ENCODE measurements at regions not wholly inside any gene's neighbourhood (a gene's known extent, or its start where the extent isn't known, plus 50 kb on each side); places are given as distances from the start of the nearest gene placed in this dataset.

DNA sequence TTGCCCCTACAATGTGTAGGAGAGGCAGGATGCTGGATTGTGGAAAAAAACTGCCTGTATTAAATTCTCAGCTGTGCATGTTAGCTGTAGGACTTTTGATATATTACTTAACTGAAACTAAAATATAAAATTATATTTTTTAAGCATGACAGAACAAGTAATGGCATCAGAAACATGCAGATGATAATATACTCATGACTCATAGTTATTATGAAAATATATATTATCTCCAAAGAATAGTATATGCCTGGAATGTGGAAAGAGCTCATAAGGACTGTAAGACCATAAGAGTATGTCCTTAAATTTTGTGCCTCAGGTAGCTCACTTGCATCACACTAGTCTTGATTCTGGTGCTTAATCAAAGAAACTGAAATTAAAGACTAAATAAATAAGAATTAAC, 1100.6 kb downstream of the TECRL start (continued):
- TF ChIP-seq RUNX3 (IDR thresholded peaks at IDR 0.05; ENCODE audit: low read length): no peak
- TF ChIP-seq, protein P1, sequence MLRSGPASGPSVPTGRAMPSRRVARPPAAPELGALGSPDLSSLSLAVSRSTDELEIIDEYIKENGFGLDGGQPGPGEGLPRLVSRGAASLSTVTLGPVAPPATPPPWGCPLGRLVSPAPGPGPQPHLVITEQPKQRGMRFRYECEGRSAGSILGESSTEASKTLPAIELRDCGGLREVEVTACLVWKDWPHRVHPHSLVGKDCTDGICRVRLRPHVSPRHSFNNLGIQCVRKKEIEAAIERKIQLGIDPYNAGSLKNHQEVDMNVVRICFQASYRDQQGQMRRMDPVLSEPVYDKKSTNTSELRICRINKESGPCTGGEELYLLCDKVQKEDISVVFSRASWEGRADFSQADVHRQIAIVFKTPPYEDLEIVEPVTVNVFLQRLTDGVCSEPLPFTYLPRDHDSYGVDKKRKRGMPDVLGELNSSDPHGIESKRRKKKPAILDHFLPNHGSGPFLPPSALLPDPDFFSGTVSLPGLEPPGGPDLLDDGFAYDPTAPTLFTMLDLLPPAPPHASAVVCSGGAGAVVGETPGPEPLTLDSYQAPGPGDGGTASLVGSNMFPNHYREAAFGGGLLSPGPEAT (IDR thresholded peaks at IDR 0.05; ENCODE audit: low read depth): no peak
- no peak for TF ChIP-seq SREBF2 (IDR thresholded peaks at IDR 0.05; ENCODE audit: low read length)
- TF ChIP-seq EGR1 (IDR thresholded peaks at IDR 0.05; ENCODE audit: borderline replicate concordance in 1 of 2, low read depth in 2 of 2, low read length in 2 of 2): no peak
- TF ChIP-seq, protein P2, sequence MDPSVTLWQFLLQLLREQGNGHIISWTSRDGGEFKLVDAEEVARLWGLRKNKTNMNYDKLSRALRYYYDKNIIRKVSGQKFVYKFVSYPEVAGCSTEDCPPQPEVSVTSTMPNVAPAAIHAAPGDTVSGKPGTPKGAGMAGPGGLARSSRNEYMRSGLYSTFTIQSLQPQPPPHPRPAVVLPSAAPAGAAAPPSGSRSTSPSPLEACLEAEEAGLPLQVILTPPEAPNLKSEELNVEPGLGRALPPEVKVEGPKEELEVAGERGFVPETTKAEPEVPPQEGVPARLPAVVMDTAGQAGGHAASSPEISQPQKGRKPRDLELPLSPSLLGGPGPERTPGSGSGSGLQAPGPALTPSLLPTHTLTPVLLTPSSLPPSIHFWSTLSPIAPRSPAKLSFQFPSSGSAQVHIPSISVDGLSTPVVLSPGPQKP (IDR thresholded peaks at IDR 0.05; ENCODE audit: low read depth, low read length): no peak
- no peak for TF ChIP-seq CREB1 (IDR thresholded peaks at IDR 0.05; ENCODE audit: low read depth)
- TF ChIP-seq, protein P3, sequence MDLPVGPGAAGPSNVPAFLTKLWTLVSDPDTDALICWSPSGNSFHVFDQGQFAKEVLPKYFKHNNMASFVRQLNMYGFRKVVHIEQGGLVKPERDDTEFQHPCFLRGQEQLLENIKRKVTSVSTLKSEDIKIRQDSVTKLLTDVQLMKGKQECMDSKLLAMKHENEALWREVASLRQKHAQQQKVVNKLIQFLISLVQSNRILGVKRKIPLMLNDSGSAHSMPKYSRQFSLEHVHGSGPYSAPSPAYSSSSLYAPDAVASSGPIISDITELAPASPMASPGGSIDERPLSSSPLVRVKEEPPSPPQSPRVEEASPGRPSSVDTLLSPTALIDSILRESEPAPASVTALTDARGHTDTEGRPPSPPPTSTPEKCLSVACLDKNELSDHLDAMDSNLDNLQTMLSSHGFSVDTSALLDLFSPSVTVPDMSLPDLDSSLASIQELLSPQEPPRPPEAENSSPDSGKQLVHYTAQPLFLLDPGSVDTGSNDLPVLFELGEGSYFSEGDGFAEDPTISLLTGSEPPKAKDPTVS (IDR thresholded peaks at IDR 0.05; ENCODE audit: low read depth, low read length): no peak

DNA sequence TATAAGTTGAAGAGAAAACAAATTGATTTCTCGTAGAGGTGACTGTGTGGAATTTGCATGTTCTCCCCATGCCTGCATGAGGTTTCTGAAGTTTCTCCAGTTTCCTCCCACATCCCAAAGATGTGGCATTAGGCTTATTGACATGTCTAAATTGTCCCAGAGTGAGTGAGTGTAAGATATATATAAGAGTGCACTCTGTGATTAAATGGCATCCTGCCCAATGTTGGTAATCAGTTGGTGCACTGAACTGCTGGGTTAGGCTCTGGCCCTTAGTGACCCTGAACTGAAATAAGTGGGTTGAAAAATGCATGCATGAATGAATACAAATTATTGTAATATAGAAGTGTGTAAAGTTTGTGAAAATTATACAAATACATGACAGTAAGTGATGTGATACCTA, 1106.5 kb downstream of the TECRL start:
- H2AFZ ChIP-seq (ENCODE audit: control insufficient read depth, low read depth, low read length): no peak overlapping the region
- no peak for DNase-seq (ENCODE audit: low read depth, low spot score)
- CTCF ChIA-PET: no interaction called here
- POLR2A ChIA-PET: no interaction called here
- intact Hi-C loops (cut with micrococcal nuclease; ENCODE audit: unreplicated experiment) (loop anchor here (10.0 kb wide), 1 partner anchor 1232 kb away; no protein-coding TSS in a partner anchor), in situ Hi-C loops (cut with MboI) (no loop called here)
- no peak overlapping the region for H3K27ac ChIP-seq (ENCODE audit: control insufficient read depth, insufficient read depth)
- H3K27me3 ChIP-seq (replicated peaks in 1 of 2; ENCODE audit: control insufficient read depth in 2 of 2, insufficient read depth in 2 of 2, low read length in 1 of 2): no peaks in the 10 kb centered on the region
- no peaks in the 10 kb centered on the region for H3K4me1 ChIP-seq (ENCODE audit: control insufficient read depth, insufficient read depth, low read length)
- no TSS peak for BruUV-seq (replicated peaks)
- FAIRE-seq: no peak
- H3K36me3 ChIP-seq (ENCODE audit: control insufficient read depth in 2 of 2, insufficient read depth in 2 of 2, low read length in 1 of 2): no peaks in the 10 kb centered on the region
- SMC1A ChIA-PET (ENCODE audit: uncharacterized antibody, unreplicated experiment): no interaction called here
- WGBS (ENCODE audit: insufficient coverage, insufficient replicate concordance, low lambda C conversion rate, missing lambda C conversion rate): 44% methylated on average over 1 of the region's 1 CpG
- H4K20me1 ChIP-seq (ENCODE audit: control insufficient read depth, insufficient read depth): no peaks in the 10 kb centered on the region
- H3K4me3 ChIP-seq: no peak overlapping the region
- no peaks in the 10 kb centered on the region for H3K9me3 ChIP-seq (replicated peaks; ENCODE audit: control insufficient read depth, insufficient read depth, low read length)
- RAD21 ChIA-PET (ENCODE audit: unreplicated experiment): no interaction called here
- H3K79me2 ChIP-seq (ENCODE audit: control insufficient read depth, insufficient read depth, low read length): no peaks in the 10 kb centered on the region
- ATAC-seq: no peak
- no peak overlapping the region for H3K4me2 ChIP-seq (ENCODE audit: control insufficient read depth, insufficient read depth)
- no peak overlapping the region for H3K9ac ChIP-seq (ENCODE audit: control insufficient read depth, insufficient read depth, low read length)
- TF ChIP-seq, protein P4, sequence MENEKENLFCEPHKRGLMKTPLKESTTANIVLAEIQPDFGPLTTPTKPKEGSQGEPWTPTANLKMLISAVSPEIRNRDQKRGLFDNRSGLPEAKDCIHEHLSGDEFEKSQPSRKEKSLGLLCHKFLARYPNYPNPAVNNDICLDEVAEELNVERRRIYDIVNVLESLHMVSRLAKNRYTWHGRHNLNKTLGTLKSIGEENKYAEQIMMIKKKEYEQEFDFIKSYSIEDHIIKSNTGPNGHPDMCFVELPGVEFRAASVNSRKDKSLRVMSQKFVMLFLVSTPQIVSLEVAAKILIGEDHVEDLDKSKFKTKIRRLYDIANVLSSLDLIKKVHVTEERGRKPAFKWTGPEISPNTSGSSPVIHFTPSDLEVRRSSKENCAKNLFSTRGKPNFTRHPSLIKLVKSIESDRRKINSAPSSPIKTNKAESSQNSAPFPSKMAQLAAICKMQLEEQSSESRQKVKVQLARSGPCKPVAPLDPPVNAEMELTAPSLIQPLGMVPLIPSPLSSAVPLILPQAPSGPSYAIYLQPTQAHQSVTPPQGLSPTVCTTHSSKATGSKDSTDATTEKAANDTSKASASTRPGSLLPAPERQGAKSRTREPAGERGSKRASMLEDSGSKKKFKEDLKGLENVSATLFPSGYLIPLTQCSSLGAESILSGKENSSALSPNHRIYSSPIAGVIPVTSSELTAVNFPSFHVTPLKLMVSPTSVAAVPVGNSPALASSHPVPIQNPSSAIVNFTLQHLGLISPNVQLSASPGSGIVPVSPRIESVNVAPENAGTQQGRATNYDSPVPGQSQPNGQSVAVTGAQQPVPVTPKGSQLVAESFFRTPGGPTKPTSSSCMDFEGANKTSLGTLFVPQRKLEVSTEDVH (IDR thresholded peaks at IDR 0.05; ENCODE audit: low read depth, partially characterized antibody): no peak
- TF ChIP-seq STAT1 (conservative IDR thresholded peaks at IDR 0.05): no peak
- TF ChIP-seq, protein P5, sequence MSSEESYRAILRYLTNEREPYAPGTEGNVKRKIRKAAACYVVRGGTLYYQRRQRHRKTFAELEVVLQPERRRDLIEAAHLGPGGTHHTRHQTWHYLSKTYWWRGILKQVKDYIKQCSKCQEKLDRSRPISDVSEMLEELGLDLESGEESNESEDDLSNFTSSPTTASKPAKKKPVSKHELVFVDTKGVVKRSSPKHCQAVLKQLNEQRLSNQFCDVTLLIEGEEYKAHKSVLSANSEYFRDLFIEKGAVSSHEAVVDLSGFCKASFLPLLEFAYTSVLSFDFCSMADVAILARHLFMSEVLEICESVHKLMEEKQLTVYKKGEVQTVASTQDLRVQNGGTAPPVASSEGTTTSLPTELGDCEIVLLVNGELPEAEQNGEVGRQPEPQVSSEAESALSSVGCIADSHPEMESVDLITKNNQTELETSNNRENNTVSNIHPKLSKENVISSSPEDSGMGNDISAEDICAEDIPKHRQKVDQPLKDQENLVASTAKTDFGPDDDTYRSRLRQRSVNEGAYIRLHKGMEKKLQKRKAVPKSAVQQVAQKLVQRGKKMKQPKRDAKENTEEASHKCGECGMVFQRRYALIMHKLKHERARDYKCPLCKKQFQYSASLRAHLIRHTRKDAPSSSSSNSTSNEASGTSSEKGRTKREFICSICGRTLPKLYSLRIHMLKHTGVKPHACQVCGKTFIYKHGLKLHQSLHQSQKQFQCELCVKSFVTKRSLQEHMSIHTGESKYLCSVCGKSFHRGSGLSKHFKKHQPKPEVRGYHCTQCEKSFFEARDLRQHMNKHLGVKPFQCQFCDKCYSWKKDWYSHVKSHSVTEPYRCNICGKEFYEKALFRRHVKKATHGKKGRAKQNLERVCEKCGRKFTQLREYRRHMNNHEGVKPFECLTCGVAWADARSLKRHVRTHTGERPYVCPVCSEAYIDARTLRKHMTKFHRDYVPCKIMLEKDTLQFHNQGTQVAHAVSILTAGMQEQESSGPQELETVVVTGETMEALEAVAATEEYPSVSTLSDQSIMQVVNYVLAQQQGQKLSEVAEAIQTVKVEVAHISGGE (CRISPR knock-in tag; IDR thresholded peaks at IDR 0.05): no peak
- TF ChIP-seq, protein P6, sequence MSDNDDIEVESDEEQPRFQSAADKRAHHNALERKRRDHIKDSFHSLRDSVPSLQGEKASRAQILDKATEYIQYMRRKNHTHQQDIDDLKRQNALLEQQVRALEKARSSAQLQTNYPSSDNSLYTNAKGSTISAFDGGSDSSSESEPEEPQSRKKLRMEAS (IDR thresholded peaks at IDR 0.05; ENCODE audit: low read depth, low read length): no peak
- TF ChIP-seq IRF4 (IDR thresholded peaks at IDR 0.05; ENCODE audit: low read depth, low read length): no peak
- TF ChIP-seq WRNIP1 (IDR thresholded peaks at IDR 0.05; ENCODE audit: borderline replicate concordance, low read depth, low read length): no peak

Data from GM12878 (cell line).